Osteocyte (in vitro differentiated cells): ENCODE measurements at regions not wholly inside any gene's neighbourhood (a gene's known extent, or its start where the extent isn't known, plus 50 kb on each side); places are given as distances from the start of the nearest gene placed in this dataset.
A peak's percentile ranks its signal among the peaks of the same experiment; 100 is the strongest.

ENCODE experiments used
- DNase-seq: peaks from one replicate; pipeline ENCODE4 v3.0.0; 2021; ENCODE audit warnings: mixed read lengths; ENCODE audit not compliant: unreplicated experiment; ENCODE audit errors: extremely low spot score
- H3K27ac Mint-ChIP-seq: one replicate; pipeline ENCODE4 v1.8.0; 2021; ENCODE audit warnings: mild to moderate bottlenecking, mixed read lengths; ENCODE audit not compliant: unreplicated experiment
- H3K27me3 Mint-ChIP-seq: one replicate; pipeline ENCODE4 v1.8.0; 2021; ENCODE audit warnings: mixed read lengths; ENCODE audit not compliant: unreplicated experiment
- H3K36me3 Mint-ChIP-seq: one replicate; pipeline ENCODE4 v1.8.0; 2021; ENCODE audit warnings: mixed read lengths; ENCODE audit not compliant: unreplicated experiment
- H3K4me1 Mint-ChIP-seq: one replicate; pipeline ENCODE4 v1.8.0; 2021; ENCODE audit warnings: mixed read lengths; ENCODE audit not compliant: unreplicated experiment
- H3K4me3 Mint-ChIP-seq: one replicate; pipeline ENCODE4 v1.8.0; 2021; ENCODE audit warnings: mild to moderate bottlenecking, moderate library complexity, mixed read lengths; ENCODE audit not compliant: unreplicated experiment
- H3K9me3 Mint-ChIP-seq: one replicate; pipeline ENCODE4 v1.8.0; 2021; ENCODE audit warnings: mixed read lengths; ENCODE audit not compliant: unreplicated experiment
- TF ChIP-seq, protein P1 (sequence below): fragments of 200-600 bp; sonication (generic); IDR thresholded peaks from 2 replicates; pipeline ENCODE4 v1.5.0; 2021; ENCODE audit warnings: antibody characterized with exemption, mild to moderate bottlenecking, moderate library complexity

DNA sequence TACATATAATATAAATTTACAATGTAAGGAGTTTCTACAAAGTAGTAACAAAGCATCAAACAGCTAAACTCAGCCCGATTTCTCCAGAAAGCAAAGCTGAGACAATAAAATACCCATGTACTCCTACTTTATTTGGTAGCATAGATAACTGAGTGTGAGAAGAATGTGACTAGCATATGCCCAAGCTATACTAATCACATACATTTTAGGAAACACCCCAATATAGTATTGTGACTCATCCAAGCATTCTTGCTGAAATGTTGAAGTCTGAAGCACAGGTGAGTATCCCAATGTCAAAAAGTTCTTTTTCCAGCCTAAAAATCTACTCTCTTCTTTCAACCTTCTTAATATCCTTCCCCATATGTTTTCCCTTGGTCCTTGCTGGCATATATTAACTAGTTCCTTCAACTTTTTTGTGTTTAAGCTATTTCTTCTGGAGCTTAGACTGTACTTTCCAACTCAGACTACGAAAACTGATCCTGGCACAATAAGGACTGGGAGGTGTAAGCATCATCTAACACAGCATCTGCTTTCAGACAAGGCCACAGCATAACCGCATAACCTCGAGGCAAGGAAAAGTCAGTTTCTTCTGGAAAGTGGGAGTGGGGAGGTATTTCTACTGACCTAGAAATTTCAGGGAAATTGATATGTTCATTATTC is 163.0 kb upstream of the RNPC3 start:
- TF ChIP-seq, protein P1, sequence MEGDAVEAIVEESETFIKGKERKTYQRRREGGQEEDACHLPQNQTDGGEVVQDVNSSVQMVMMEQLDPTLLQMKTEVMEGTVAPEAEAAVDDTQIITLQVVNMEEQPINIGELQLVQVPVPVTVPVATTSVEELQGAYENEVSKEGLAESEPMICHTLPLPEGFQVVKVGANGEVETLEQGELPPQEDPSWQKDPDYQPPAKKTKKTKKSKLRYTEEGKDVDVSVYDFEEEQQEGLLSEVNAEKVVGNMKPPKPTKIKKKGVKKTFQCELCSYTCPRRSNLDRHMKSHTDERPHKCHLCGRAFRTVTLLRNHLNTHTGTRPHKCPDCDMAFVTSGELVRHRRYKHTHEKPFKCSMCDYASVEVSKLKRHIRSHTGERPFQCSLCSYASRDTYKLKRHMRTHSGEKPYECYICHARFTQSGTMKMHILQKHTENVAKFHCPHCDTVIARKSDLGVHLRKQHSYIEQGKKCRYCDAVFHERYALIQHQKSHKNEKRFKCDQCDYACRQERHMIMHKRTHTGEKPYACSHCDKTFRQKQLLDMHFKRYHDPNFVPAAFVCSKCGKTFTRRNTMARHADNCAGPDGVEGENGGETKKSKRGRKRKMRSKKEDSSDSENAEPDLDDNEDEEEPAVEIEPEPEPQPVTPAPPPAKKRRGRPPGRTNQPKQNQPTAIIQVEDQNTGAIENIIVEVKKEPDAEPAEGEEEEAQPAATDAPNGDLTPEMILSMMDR: no peak
- Mint-ChIP-seq H3K4me1 (peaks cover 2% of the 10 kb centered on the region), H3K27me3 (no peaks in the 10 kb centered on the region), H3K9me3 (peaks cover 4% of the 10 kb centered on the region), H3K36me3 (no peaks in the 10 kb centered on the region), H3K27ac (no peak overlapping the region), H3K4me3 (no peak overlapping the region)
- DNase-seq: no peak

- H3K36me3 Mint-ChIP-seq: no peaks in the 10 kb centered on the region
- H3K4me3 Mint-ChIP-seq: no peak overlapping the region
- H3K27me3 Mint-ChIP-seq: no peaks in the 10 kb centered on the region
- peaks cover 10% of the 10 kb centered on the region for H3K9me3 Mint-ChIP-seq
- no peak for DNase-seq
- H3K4me1 Mint-ChIP-seq: peaks cover 3% of the 10 kb centered on the region
- TF ChIP-seq, protein P1: no peak
- H3K27ac Mint-ChIP-seq: no peak overlapping the region
These were observed 172.1 kb upstream of the RNPC3 start for GRCh38 chr1:103353391-103353790.

- Mint-ChIP-seq H3K9me3 (peaks cover 3% of the 10 kb centered on the region), H3K36me3 (no peaks in the 10 kb centered on the region), H3K4me1 (peaks cover 15% of the 10 kb centered on the region), H3K27me3 (no peaks in the 10 kb centered on the region), H3K4me3 (no peak overlapping the region), H3K27ac (peak overlapping the region; percentile 6)
- TF ChIP-seq, protein P1: no peak
- DNase-seq: no peak
These were observed 177.4 kb upstream of the RNPC3 start for GRCh38 chr1:103348136-103348535.

DNA sequence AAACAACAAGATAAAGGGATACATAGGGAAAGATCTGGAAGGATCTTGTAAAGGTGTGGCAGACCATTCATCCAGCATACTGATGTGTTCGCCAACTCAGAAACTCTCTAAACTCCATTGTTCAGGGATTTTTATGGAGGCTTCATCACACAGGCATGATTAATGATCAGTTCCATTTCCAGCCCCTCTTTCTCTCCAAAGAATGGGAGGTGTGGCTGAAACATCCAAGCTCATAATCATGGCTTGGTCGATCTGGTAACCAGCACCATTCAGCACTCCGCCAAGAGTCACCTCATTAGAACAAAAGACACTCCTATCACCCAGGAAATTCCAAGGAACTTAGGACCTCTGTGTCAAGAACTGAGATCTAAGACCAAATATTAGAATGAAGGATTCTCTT is 180.6 kb upstream of the RNPC3 start:
- H3K27ac Mint-ChIP-seq: no peak overlapping the region
- peaks cover 17% of the 10 kb centered on the region for H3K4me1 Mint-ChIP-seq
- H3K36me3 Mint-ChIP-seq: no peaks in the 10 kb centered on the region
- no peaks in the 10 kb centered on the region for H3K9me3 Mint-ChIP-seq
- no peak overlapping the region for H3K4me3 Mint-ChIP-seq
- TF ChIP-seq, protein P1: no peak
- no peaks in the 10 kb centered on the region for H3K27me3 Mint-ChIP-seq
- DNase-seq: no peak

DNA sequence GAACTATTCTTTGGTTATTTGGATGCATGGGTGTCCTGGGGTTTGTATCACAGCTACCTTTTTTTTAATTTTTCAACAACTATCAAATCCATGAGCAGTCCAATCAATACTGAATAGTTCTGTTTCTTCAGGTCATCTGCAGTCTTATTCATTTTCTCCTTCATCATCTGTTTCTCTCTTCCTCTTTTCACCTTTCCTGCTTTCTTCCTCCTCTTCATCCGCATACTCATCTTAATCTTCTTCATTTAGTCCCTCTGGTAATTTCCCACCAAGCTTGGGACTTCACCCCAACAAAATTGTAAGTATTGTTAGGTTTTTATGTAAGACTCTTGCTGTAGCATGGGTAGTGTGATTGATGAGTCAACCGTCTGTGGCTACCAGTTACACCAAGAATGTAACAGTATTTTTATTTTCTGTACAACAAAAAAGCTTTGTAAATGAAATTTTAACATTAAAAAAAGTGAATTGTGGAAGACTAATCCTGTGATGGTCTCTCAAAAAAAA is 184.1 kb upstream of the RNPC3 start:
- TF ChIP-seq, protein P1: no peak
- H3K27ac Mint-ChIP-seq: no peak overlapping the region
- DNase-seq: no peak
- no peak overlapping the region for H3K4me3 Mint-ChIP-seq
- peaks cover 13% of the 10 kb centered on the region for H3K4me1 Mint-ChIP-seq
- no peaks in the 10 kb centered on the region for H3K9me3 Mint-ChIP-seq
- H3K27me3 Mint-ChIP-seq: no peaks in the 10 kb centered on the region
- H3K36me3 Mint-ChIP-seq: no peaks in the 10 kb centered on the region
